Smooth muscle cell of the brain vasculature (primary cell): ENCODE measurements at regions not wholly inside any gene's neighbourhood (a gene's known extent, or its start where the extent isn't known, plus 50 kb on each side); places are given as distances from the start of the nearest gene placed in this dataset.

Source experiments
- DNase-seq: peaks from one replicate; pipeline ENCODE4 v3.0.0-alpha.2; 2012; ENCODE audit warnings: low read depth, low spot score

DNA sequence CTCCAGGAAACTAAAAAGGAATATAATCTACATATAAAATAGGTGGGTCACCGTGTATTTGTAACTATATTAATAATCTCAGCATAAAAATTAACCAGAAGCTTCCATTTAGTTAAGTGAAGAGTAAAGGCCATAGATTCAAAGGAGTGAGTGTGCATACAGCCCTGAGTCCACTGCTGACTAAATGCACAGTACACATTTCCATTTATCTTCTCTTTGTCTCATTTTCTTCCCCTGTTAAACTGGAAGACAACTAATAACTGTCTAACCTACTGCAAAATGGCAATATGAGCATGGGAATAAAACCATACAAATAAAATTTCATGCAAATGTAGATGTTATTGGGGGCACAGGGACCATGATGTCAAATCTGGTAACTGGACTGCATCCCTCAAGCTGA is 59.9 kb upstream of the DAB2 start:
- no peak for DNase-seq

DNA sequence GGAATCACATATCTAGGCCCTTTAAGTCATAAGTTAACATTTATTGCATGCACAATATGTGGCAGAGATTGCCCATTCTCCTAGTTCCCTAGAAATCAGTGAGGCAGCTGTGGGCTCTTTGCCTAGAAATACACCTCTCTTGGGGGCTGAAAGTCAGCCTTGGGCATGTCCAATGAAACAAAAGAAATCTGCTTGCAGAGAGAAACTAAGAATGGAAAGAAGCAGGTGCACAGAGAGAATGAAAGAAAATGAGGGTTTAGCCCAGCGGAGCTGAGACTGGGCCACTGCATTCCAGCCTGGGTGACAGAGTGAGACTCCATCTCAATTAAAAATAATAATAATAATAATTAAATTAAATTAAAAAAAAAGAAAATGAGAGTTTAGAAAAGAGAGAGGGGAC is 57.3 kb upstream of the DAB2 start:
- DNase-seq = no peak

DNA sequence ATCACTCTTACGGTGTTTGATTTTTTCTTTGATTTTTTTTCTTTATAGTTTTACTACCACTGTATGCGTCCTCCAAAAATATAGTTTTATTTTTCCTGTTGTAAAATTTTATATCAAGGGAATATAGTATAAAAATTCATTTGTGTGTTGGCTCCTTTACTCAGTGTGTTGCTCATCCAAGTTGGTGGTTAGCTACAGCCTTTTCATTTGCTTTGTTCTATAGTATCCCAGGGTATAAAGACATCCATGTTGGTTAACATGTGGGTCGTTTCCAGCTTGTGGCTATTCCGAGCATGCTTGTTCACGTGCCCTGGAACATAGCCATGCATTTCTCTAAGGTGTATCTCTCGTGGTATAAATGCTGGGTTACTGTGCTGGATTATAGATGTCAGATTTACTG is 54.8 kb upstream of the DAB2 start:
- DNase-seq = no peak

DNA sequence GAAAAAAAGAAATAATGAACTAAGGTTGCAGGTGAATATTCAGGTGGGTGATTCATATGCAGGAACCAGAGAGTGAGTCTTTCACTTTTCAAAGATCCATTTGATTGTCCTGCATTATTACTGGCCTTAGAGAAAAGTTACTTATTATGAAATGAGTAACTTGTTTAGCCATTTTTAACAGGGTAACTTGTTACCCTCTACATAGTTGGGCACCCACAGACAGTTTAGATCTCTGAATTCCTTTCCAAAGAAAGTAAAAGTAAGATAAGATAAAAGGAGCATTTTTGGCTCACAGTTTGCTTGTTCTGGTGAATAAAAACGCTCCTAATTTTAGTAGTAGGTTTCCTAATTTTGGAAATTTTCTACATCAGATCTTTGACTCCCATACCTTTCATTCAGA is 54.1 kb upstream of the DAB2 start:
- DNase-seq = no peak

DNA sequence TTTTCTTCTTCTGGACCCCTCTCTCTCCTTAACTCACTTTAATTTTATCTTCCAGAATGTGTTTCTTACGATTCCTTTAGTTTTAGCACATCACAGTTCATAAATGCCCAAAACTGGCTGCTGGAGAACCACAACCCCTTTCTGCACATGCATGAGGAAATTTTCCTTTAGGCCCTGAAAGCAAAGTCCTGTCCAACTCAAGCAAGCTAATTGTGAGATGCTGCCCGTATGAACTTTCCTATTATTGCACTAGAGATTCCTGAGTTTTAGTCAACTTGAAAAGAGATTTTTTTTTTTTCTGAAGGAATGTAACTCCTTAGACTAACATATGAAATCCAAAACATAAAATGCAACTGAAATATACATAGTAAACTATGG is 52.1 kb upstream of the DAB2 start:
- no peak for DNase-seq

DNA sequence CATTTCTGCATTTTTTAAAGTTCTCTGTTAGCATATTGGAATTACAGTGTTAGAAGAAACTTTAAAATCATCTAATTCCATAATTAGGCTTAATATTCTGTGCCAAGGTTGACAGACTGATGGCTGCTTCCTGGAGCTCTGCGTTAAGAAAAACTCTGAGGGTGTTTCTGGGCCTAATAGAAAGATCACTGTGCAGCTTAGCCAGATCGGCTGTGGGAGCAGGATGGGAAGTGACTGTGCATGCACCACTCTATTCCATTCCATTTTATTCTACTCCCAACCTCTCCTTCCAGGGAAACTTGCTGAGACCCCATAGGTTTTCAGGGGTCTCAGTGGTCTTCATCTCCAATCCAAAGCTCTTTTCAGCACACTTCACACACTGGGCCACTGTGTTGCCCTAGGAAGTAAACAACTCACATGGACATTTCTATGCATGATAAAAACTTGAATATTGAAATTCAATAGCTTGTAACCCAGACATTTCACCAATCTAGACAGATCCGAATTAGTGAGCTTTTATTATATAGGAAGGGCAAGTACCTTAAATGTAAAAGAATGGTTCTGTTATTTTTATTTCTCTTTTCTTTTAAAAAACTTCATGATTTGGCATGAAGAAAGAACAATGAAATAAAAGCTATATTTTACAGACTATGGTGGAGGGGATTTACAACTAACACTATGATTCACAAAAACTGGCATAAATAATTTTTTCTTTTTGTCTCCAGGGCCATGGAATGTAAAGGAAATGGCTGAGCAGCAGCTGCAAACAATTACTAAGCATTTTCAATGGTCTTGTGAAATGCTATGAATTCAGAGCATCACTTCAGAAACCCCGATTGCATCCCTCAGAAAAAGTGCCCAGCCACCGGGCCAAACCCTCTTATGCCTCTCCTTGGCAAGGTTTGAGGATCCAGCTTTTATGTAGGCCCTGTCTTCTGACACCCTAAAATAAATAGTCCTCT is 51.4 kb upstream of the DAB2 start:
- no peak for DNase-seq

DNA sequence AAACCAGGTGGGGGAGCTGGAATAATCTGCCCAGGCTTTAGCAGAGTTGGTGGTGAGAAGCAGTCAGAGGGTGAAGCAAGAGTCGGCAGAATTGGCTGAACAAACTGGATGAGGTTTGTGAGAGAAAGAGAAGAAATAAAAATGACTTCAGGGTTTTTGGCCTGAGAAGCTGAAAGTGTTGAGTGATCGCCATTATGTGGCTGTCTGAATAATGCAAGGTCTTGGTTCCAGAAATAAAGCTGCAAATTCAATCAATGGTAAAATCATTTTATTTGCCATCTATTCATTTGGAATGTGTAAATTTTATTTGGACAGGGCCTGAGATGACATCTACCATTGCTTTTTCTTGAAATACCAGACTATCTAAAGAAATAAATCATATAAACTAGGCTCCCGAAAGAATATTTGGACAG is 50.4 kb upstream of the DAB2 start:
- DNase-seq = no peak
